HG02970 (cell line): ENCODE measurements at regions not wholly inside any gene's neighbourhood (a gene's known extent, or its start where the extent isn't known, plus 50 kb on each side); places are given as distances from the start of the nearest gene placed in this dataset.

Experiments used
- ATAC-seq: cut with Tn5 transposase; IDR thresholded peaks from one replicate; pipeline ENCODE4 v1.9.1; 2021; ENCODE audit warnings: mild to moderate bottlenecking, moderate library complexity, moderate number of reproducible peaks; ENCODE audit not compliant: unreplicated experiment, low FRiP score

- ATAC-seq: no peak
Observed at GRCh38 chr16:14337303-14338191, 266.4 kb downstream of the MRTFB start.

- no peak for ATAC-seq
Observed at GRCh38 chr16:14335297-14335696, 264.2 kb downstream of the MRTFB start.

GRCh38 chr16:14334366-14335080 lies 263.4 kb downstream of the MRTFB start:
- no peak for ATAC-seq

- ATAC-seq: no peak
Observed at GRCh38 chr16:14333361-14333760, 262.2 kb downstream of the MRTFB start.

GRCh38 chr16:14331020-14331419 lies 259.9 kb downstream of the MRTFB start:
- no peak for ATAC-seq

- no peak for ATAC-seq
Observed at GRCh38 chr16:14329727-14330350, 258.7 kb downstream of the MRTFB start.

GRCh38 chr16:14325502-14326401 lies 254.6 kb downstream of the MRTFB start:
- no peak for ATAC-seq

GRCh38 chr16:14324581-14324980 lies 253.5 kb downstream of the MRTFB start:
- no peak for ATAC-seq

GRCh38 chr16:14322186-14322585 lies 251.1 kb downstream of the MRTFB start:
- ATAC-seq: no peak

GRCh38 chr16:14321542-14321941 lies 250.4 kb downstream of the MRTFB start:
- no peak for ATAC-seq

GRCh38 chr16:14320406-14320805 lies 249.3 kb downstream of the MRTFB start:
- no peak for ATAC-seq
